Hepatocyte (in vitro differentiated cells): ENCODE measurements at regions not wholly inside any gene's neighbourhood (a gene's known extent, or its start where the extent isn't known, plus 50 kb on each side); places are given as distances from the start of the nearest gene placed in this dataset.

Experiments used
- DNase-seq: peaks from one replicate; pipeline ENCODE4 v3.0.0-alpha.2; 2016; ENCODE audit warnings: low spot score
- H2AFZ ChIP-seq: fragments of 200-600 bp; sonication (generic); 2 replicates; pipeline ENCODE4 v1.6.0; 2016; ENCODE audit warnings: antibody characterized with exemption, mild to moderate bottlenecking
- H3K27ac ChIP-seq: fragments of 200-600 bp; sonication (generic); 2 replicates; pipeline ENCODE4 v1.5.1; 2016; ENCODE audit warnings: mild to moderate bottlenecking
- H3K27me3 ChIP-seq: fragments of 200-600 bp; sonication (generic); 2 replicates; pipeline ENCODE4 v1.6.1; 2016
- H3K36me3 ChIP-seq: fragments of 200-600 bp; sonication (generic); replicated peaks from 2 replicates; pipeline ENCODE4 v1.5.1; 2016; ENCODE audit warnings: low read depth; ENCODE audit not compliant: insufficient read depth
- H3K4me1 ChIP-seq: fragments of 200-600 bp; sonication (generic); 2 replicates; pipeline ENCODE4 v1.5.1; 2016; ENCODE audit warnings: mild to moderate bottlenecking, moderate library complexity; ENCODE audit not compliant: insufficient read depth
- H3K4me2 ChIP-seq: fragments of 200-600 bp; sonication (generic); 2 replicates; pipeline ENCODE4 v1.6.0; 2016
- H3K4me3 ChIP-seq: fragments of 200-600 bp; sonication (generic); 2 replicates; pipeline ENCODE4 v1.5.1; 2016; ENCODE audit warnings: mild to moderate bottlenecking
- H3K79me2 ChIP-seq: fragments of 200-600 bp; sonication (generic); 2 replicates; pipeline ENCODE4 v1.6.0; 2017; ENCODE audit warnings: mild to moderate bottlenecking
- H3K9me2 ChIP-seq: fragments of 200-600 bp; sonication (generic); replicated peaks from 2 replicates; pipeline ENCODE4 v1.6.0; 2017; ENCODE audit warnings: mild to moderate bottlenecking; ENCODE audit not compliant: insufficient read depth
- H3K9me3 ChIP-seq: fragments of 200-600 bp; sonication (generic); 2 replicates; pipeline ENCODE4 v1.5.1; 2016; ENCODE audit warnings: low read depth, mild to moderate bottlenecking
- H4K20me1 ChIP-seq: fragments of 200-600 bp; sonication (generic); 2 replicates; pipeline ENCODE4 v1.6.0; 2016; ENCODE audit warnings: mild to moderate bottlenecking; ENCODE audit not compliant: insufficient read depth, poor library complexity, severe bottlenecking
- CTCF ChIP-seq: fragments of 200-600 bp; sonication (generic); IDR thresholded peaks from 2 replicates; pipeline ENCODE4 v1.5.1; 2016; ENCODE audit warnings: antibody characterized with exemption, mild to moderate bottlenecking; ENCODE audit not compliant: poor library complexity
- EZH2 ChIP-seq: fragments of 200-600 bp; sonication (generic); IDR thresholded peaks from 2 replicates; pipeline ENCODE4 v1.6.1; 2016; ENCODE audit warnings: antibody characterized with exemption, mild to moderate bottlenecking, borderline replicate concordance
- EZH2phosphoT487 ChIP-seq: fragments of 200-600 bp; sonication (generic); IDR thresholded peaks from one replicate; pipeline ENCODE4 v1.6.1; 2018; ENCODE audit warnings: antibody characterized with exemption, mild to moderate bottlenecking, low read depth, moderate library complexity; ENCODE audit not compliant: unreplicated experiment, severe bottlenecking
- WGBS: methylation state at CpG from one replicate; pipeline ENCODE4 v1.1.6; 2016; ENCODE audit warnings: low lambda C conversion rate; ENCODE audit errors: missing lambda C conversion rate; 5-methylcytosine and 5-hydroxymethylcytosine counted together

- no peak overlapping the region for H2AFZ ChIP-seq
- H3K9me3 ChIP-seq: no peaks in the 10 kb centered on the region
- H3K79me2 ChIP-seq: no peaks in the 10 kb centered on the region
- no peak for DNase-seq
- TF ChIP-seq EZH2 (no peak), CTCF (no peak), EZH2phosphoT487 (no peak)
- H3K4me2 ChIP-seq: no peak overlapping the region
- H3K27ac ChIP-seq: peak overlapping the region; percentile 48
- H3K9me2 ChIP-seq: no peaks in the 10 kb centered on the region
- no peaks in the 10 kb centered on the region for H4K20me1 ChIP-seq
- no peak overlapping the region for H3K4me3 ChIP-seq
- H3K27me3 ChIP-seq: no peaks in the 10 kb centered on the region
- H3K4me1 ChIP-seq: no peaks in the 10 kb centered on the region
- H3K36me3 ChIP-seq: no peaks in the 10 kb centered on the region
- WGBS: 56% methylated on average over 4 of the region's 4 CpGs
Observed at GRCh38 chr16:17654142-17654541, 183.4 kb upstream of the XYLT1 start.

- Histone ChIP-seq H3K27me3 (no peaks in the 10 kb centered on the region), H3K79me2 (no peaks in the 10 kb centered on the region), H3K4me1 (no peaks in the 10 kb centered on the region), H3K27ac (no peak overlapping the region), H3K4me3 (no peak overlapping the region), H3K9me3 (no peaks in the 10 kb centered on the region), H3K9me2 (no peaks in the 10 kb centered on the region), H4K20me1 (no peaks in the 10 kb centered on the region), H3K4me2 (no peak overlapping the region), H2AFZ (no peak overlapping the region), H3K36me3 (no peaks in the 10 kb centered on the region)
- 60% methylated on average over 8 of the region's 8 CpGs for WGBS
- TF ChIP-seq EZH2phosphoT487 (no peak), CTCF (no peak), EZH2 (no peak)
- DNase-seq: no peak
Observed at GRCh38 chr16:17647879-17648872, 177.4 kb upstream of the XYLT1 start.

- no peaks in the 10 kb centered on the region for H3K27me3 ChIP-seq
- TF ChIP-seq EZH2 (no peak), CTCF (no peak), EZH2phosphoT487 (no peak)
- H3K36me3 ChIP-seq: no peaks in the 10 kb centered on the region
- H3K4me2 ChIP-seq: no peak overlapping the region
- no peaks in the 10 kb centered on the region for H4K20me1 ChIP-seq
- no peaks in the 10 kb centered on the region for H3K9me3 ChIP-seq
- no peak overlapping the region for H3K4me3 ChIP-seq
- no peak for DNase-seq
- WGBS: 37% methylated on average over 2 of the region's 2 CpGs
- no peak overlapping the region for H2AFZ ChIP-seq
- no peaks in the 10 kb centered on the region for H3K4me1 ChIP-seq
- no peaks in the 10 kb centered on the region for H3K79me2 ChIP-seq
- H3K27ac ChIP-seq: no peak overlapping the region
- H3K9me2 ChIP-seq: no peaks in the 10 kb centered on the region
Observed at GRCh38 chr16:17643935-17644334, 173.2 kb upstream of the XYLT1 start.
